Hepatocyte (in vitro differentiated cells): ENCODE measurements at regions not wholly inside any gene's neighbourhood (a gene's known extent, or its start where the extent isn't known, plus 50 kb on each side); places are given as distances from the start of the nearest gene placed in this dataset.

Source experiments
- CTCF ChIP-seq: fragments of 200-600 bp; sonication (generic); IDR thresholded peaks from 2 replicates; pipeline ENCODE4 v1.5.1; 2016; ENCODE audit warnings: antibody characterized with exemption, mild to moderate bottlenecking; ENCODE audit not compliant: poor library complexity
- EZH2 ChIP-seq: fragments of 200-600 bp; sonication (generic); IDR thresholded peaks from 2 replicates; pipeline ENCODE4 v1.6.1; 2016; ENCODE audit warnings: antibody characterized with exemption, mild to moderate bottlenecking, borderline replicate concordance
- EZH2phosphoT487 ChIP-seq: fragments of 200-600 bp; sonication (generic); IDR thresholded peaks from one replicate; pipeline ENCODE4 v1.6.1; 2018; ENCODE audit warnings: antibody characterized with exemption, mild to moderate bottlenecking, low read depth, moderate library complexity; ENCODE audit not compliant: unreplicated experiment, severe bottlenecking

GRCh38 chr18:1710114-1710513, 805.4 kb downstream of the ADCYAP1 start:
- TF ChIP-seq CTCF = no peak
- no peak for TF ChIP-seq EZH2
- no peak for TF ChIP-seq EZH2phosphoT487
